ENCODE measurements at regions not wholly inside any gene's neighbourhood (a gene's known extent, or its start where the extent isn't known, plus 50 kb on each side); places are given as distances from the start of the nearest gene placed in this dataset.

DNA sequence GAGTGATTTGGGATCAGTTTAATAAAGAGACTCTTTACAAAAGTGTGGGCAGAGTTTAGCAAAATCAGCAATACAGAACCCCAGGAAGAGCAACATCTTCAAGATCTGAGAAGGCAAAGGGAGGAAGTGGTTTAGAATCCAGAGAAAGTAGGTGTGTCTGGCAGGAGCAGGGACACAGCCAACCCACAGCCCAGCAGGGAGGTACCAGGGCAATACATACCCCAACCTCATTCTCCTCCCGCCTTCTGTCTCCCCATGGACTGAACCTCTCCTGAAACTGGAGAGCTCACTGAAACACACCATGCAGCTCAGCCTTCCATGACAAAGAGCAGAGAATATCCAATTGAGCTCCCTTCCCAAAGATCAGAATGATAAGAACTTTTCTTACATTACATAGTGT, 283.4 kb downstream of the PRELID2 start:
- TF ChIP-seq, protein P1, sequence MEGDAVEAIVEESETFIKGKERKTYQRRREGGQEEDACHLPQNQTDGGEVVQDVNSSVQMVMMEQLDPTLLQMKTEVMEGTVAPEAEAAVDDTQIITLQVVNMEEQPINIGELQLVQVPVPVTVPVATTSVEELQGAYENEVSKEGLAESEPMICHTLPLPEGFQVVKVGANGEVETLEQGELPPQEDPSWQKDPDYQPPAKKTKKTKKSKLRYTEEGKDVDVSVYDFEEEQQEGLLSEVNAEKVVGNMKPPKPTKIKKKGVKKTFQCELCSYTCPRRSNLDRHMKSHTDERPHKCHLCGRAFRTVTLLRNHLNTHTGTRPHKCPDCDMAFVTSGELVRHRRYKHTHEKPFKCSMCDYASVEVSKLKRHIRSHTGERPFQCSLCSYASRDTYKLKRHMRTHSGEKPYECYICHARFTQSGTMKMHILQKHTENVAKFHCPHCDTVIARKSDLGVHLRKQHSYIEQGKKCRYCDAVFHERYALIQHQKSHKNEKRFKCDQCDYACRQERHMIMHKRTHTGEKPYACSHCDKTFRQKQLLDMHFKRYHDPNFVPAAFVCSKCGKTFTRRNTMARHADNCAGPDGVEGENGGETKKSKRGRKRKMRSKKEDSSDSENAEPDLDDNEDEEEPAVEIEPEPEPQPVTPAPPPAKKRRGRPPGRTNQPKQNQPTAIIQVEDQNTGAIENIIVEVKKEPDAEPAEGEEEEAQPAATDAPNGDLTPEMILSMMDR (IDR thresholded peaks at IDR 0.05; ENCODE audit: low read length): no peak
- no peak for TF ChIP-seq EZH2 (IDR thresholded peaks at IDR 0.05; ENCODE audit: borderline replicate concordance, low read length)

Data from OCI-LY1 (cell line).